Left renal cortex interstitium (tissue), 4 donors: ENCODE measurements at regions not wholly inside any gene's neighbourhood (a gene's known extent, or its start where the extent isn't known, plus 50 kb on each side); places are given as distances from the start of the nearest gene placed in this dataset.
"Not testable (repeated sequence)": the region's sequence is repeated elsewhere in the genome, so short reads cannot be mapped to it uniquely, and the experiment has no call there.

Experiments used
- DNase-seq, 4 donors: peaks; one replicate each; pipeline ENCODE4 v3.0.0-alpha.2; 2013; ENCODE audit warnings: low read depth in 4 of 4, low spot score in 2 of 4, missing footprints in 1 of 4

DNA sequence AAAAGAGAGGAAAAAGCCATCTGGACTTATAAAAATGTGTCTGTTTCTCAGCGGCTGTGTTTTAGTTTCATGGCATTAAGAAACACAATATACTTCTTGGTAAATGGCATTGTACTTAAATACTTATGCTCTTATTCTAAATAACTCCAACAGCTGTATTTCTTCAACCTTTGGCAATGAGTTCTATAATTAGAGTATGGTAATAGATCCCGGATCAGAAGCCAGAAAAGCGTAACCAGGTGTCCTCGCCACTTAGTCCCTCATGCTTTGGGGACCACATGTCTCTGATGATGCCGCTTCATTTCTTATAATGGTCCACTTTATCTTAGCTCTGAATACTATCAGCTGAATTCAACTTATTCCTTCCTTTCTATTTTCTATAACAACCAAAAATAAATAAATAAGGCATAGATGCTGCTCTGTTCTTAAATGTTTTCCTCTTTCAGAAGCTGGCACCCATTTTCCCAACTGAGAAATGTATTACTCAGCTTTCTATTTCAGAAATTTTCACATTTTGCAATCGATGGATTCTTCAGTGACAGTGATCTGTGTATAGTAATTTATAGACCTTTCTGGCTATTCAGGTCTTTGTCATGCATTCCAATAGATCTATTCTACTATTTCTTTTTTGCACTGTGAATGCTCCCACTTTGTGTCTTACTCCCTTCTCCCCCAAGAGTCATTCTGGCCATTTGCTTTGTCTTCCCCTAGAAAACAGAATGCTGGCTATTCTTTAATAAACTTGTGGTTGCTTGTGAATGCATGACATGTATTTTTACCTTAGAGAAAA lies 87.6 kb upstream of the KBTBD8 start:
- DNase-seq = no peak

DNA sequence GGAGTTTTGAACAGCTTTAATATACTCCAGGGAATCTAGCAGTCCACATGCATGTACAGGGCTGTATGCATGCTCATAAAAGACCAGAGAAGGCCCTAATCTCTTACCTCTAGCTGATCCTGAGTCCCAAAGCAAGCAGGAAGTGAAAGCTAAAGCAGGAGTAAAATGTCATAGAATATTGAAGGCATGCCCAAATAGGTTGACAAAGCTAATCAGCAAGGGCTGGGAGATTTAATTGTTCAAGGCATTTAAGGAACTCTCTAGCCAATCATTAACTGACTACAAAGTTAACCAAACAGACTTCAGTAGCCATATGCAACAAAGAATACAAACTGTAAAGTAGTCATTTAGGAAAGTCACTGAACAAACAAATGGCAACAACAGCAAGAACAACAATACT lies 85.8 kb upstream of the KBTBD8 start:
- DNase-seq = no peak

DNA sequence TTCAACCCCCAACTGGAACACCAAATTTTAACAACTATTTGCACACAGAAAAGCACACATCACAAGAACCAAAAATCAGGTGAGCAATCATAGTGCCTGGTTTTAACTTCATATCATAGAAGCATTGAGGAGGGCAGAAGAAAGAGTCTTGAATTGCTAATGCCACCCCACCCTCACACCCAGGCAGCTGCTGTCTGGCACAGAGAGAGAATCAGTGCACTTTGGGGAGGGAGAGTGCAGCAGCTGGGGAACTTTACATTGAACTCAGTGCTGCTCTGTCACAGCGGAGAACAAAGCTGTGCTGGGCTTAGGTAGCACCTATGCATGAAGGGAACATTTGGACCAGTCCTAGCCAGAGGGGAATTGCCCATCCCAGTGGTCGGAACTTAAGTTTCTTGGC lies 76.0 kb upstream of the KBTBD8 start:
- DNase-seq = no peak

DNA sequence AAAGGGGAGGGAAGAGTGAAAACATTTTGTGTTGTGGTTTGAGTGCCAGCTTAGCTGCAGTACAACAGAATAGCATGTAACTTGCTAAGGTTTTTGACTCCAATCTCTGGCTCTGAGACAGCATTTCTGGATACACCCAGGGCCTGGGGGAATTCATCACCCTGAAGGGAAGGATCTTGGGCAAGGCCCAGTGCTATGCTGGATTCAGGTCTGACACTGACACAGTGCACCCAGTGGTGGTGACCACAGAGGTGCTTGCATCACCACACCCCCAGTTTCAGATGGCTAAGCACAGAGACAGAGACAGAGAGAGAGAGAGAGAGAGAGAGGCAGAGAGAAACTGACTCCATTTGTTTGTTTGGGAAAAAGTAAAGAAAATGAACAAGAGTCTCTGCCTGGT lies 74.1 kb upstream of the KBTBD8 start:
- DNase-seq = no peak

DNA sequence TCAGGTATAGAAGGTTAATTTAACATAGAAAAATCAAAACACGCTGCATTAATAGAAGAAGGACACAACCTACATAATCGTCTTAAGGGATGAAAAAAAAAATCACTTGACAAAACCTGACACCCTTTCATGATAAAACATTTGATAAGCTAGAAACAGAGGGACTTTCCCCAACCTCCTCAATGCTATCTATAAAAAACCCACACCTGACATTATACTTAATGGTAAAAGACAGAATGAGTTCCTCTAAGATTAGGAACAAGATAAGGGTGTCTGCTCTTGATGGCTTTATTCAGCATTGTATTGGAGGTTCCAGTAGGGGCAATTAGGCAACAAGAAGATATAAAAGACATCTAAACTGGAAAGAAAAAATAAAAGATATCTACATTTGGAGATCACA lies 69.9 kb upstream of the KBTBD8 start:
- DNase-seq = no peak

DNA sequence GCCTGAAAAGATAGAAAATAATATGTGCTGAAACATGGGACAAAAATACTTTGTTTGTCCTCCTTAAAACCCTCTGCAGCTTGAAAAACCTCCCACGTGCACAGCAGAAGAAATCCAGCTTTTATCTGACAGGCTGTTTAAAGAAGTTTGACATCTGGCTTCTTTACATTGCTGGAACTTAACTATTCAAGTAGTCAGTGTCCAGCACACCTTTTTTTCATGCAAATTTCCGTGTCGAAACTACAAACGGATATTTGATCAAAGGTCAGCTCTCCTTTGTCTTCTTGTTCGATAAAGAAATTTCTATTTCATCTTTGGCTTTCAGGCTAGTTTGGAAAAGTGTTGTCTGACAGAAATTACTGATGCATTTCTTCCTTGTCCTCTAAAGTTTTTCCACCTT lies 66.8 kb upstream of the KBTBD8 start:
- peak in 2 of 4 donors; percentile 3 to 13 for DNase-seq

DNA sequence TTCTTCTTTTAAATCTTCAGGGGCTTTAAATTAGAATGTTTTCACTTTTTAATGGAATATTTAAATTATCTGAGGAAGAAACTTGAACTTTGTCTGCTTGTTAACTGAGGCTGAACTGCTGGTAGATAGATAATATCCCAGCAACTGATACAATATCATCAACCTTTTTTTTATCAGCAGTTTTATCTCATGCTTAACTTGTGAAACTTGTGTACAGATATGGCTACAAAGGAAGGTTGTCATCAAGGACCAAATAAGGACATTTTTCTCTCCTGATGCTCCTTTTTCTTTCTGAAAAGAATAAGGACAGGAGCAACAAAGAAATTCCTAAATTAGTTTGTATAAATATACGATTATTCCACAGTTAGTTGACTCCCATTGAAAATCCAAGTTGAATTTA lies 66.4 kb upstream of the KBTBD8 start:
- DNase-seq = no peak

DNA sequence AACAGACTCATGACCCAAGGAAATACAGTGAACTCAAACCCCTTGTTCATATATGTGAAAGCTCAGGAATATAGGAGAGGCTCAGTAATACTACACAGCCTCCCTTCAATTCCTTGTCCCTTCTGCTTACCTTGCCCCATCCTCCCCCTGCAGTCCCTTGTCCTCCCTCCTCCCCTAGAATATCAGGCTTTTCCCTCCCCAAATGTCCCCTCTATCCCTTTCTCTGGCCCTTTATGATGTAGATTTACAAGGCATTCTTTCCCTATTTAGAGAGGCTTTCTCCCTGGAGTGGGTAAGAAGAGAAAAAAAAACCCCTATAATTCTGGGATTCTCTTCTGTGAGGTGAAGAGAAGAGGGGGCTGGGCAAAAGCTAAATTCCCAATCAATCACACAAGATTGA lies 64.9 kb upstream of the KBTBD8 start:
- no peak for DNase-seq

DNA sequence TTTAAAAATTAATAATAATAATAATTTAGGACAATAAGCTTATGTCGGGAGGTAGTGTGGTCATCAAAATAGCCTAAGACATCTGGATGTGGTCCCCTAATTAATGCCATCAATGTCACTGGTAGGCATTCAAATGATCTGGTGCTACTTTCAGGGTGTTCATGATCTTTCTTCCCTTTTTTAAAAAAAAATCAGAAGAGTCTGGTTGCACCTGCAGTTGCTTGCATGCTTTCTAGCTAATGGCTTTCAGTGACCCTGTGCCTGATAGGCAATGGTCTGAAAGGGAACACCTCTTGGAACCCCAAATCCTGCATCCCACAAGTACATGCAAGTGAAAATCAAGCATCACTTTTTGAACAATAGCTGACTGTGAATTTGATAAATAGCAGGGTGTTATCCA lies 64.1 kb upstream of the KBTBD8 start:
- DNase-seq = no peak

DNA sequence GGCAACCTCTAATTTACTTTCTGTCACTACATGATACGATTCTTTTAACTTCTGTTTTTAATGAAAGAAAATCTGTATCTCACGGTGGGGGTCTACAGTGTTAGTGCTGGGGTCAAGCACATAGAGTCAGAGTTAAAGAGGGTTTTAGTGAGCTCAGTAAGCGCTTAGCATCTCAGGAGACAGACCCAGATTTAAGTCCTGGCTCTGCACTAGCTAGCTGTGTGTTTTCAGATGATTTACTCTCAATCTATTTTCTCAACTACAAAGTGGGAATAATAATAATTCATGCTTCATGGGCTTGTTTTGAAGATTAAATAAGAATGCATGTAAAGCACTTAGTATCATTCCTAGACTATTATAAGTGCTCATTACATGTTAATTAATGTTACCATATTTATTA lies 63.4 kb upstream of the KBTBD8 start:
- no peak for DNase-seq

DNA sequence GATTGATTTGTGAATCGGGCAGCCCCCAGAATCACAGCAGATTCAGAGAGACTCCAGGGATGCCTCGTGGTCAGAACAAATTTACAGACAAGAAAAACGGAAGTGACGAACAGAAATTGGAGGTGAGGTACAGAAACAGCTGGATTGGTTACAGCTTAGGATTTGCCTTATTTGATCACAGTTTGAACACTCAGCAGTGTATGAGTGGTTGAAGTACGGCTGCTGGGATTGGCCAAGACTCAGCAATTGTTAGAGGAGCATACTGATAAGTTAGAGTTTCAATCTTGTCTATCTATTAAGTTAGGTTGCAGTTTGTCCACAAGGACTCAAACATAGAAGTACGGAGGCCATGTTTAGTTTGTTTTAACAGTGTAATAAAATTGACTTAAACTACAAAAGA lies 61.1 kb upstream of the KBTBD8 start:
- not testable (repeated sequence) for DNase-seq

DNA sequence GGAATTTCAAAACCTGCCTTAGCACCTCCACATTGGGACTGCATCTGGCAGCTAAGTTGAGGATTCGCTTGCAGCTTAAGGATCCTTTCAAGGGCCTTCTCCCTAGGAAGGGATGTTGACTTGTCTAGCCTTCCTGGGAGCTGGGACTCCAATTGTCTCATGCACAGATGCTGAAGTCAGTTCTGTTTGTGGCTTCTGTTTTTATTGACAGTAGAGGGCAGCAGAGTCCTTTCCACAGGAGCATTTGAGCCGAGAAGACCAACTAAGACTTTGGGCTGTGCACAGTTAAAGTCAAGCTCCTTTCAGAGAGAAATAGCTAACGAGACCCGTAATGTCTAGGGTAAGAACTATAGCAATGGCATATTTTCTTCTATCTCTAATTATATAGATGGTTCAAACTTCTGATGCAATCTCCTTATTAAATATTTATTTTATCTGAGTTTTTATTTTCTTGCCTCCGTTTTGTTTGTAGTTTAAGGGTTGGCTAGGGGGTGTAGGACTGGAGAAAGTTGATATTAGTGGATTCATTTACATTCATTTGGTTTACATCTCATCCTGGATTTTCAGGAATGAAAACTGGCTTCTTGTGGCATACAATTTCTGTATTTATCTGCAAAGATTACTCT lies 59.7 kb upstream of the KBTBD8 start:
- peak; percentile 21 to 69 (median 40) for DNase-seq

DNA sequence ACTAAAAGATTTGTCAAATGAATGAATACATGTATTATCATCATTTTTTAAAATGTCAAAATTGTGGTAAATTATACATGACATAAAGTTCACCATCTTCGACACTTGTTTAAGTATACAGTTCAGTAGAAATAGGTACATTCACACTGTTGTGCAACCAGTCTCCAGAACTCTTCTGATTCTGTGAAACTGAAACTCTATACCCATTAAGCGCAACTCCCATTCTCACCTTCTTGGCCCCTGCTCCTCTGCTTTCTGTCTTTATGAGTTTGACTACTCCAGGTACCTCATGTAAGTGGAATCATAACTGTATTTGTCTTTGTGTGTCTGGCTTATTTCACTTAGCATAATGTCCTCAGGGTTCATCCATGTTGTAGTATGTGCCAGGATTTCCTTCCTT lies 50.1 kb upstream of the KBTBD8 start:
- DNase-seq = no peak
